OCI-LY7 (cell line): ENCODE measurements at regions not wholly inside any gene's neighbourhood (a gene's known extent, or its start where the extent isn't known, plus 50 kb on each side); places are given as distances from the start of the nearest gene placed in this dataset.

Experiments used
- BruUV-seq: library from RNA; stranded (reverse); fragments of 400-500 nt; replicated peaks from 2 replicates; lab custom pipeline; 2021; lab: Mats Ljungman, UMichigan
- CTCF ChIA-PET: fragments of 300-600 bp; sonication (Branson Sonifier 250); formaldehyde crosslinking; loops from one replicate; lab custom pipeline; 2022; ENCODE audit warnings: antibody characterized with exemption; ENCODE audit not compliant: unreplicated experiment; lab: Charles Lee
- POLR2A ChIA-PET: fragments of 300-600 bp; sonication (Branson Sonifier 250); formaldehyde crosslinking; loops from one replicate; lab custom pipeline; 2022; ENCODE audit warnings: antibody characterized with exemption; lab: Charles Lee
- DNase-seq: peaks from one replicate; pipeline ENCODE4 v3.0.0-alpha.2; 2015; ENCODE audit warnings: low spot score
- H2AFZ ChIP-seq: fragments of 200-600 bp; sonication (generic), shearing (Covaris generic); 2 replicates; pipeline ENCODE4 v1.6.1; 2014; ENCODE audit warnings: mild to moderate bottlenecking, antibody characterized with exemption, low read length, moderate library complexity
- H3K27ac ChIP-seq: fragments of 200-600 bp; sonication (generic); 2 replicates; pipeline ENCODE4 v1.5.1; 2014; ENCODE audit warnings: mixed run types, low read depth, mild to moderate bottlenecking, moderate library complexity, low read length, inconsistent platforms; ENCODE audit not compliant: poor library complexity, severe bottlenecking
- H3K36me3 ChIP-seq: fragments of 200-600 bp; sonication (generic); 2 replicates; pipeline ENCODE4 v1.6.1; 2014; ENCODE audit warnings: mild to moderate bottlenecking, antibody characterized with exemption, low read length, moderate library complexity, mixed read lengths; ENCODE audit not compliant: insufficient read depth
- H3K4me1 ChIP-seq: fragments of 200-600 bp; sonication (generic); 2 replicates; pipeline ENCODE4 v1.5.1; 2014; ENCODE audit warnings: mild to moderate bottlenecking, low read length; ENCODE audit not compliant: insufficient read depth, poor library complexity, severe bottlenecking
- H3K4me2 ChIP-seq: fragments of 200-600 bp; sonication (generic); 2 replicates; pipeline ENCODE4 v1.6.1; 2014; ENCODE audit warnings: mild to moderate bottlenecking, low read length
- H3K4me3 ChIP-seq: fragments of 200-600 bp; sonication (generic); 2 replicates; pipeline ENCODE4 v1.5.1; 2014; ENCODE audit warnings: mild to moderate bottlenecking, low read depth, low read length; ENCODE audit not compliant: poor library complexity, severe bottlenecking
- H3K79me2 ChIP-seq: fragments of 200-600 bp; sonication (generic); 2 replicates; pipeline ENCODE4 v1.6.1; 2016; ENCODE audit warnings: low read depth, mild to moderate bottlenecking, low read length, moderate library complexity, mixed read lengths; ENCODE audit not compliant: insufficient read depth
- H3K9me2 ChIP-seq: fragments of 200-600 bp; sonication (generic); 2 replicates; pipeline ENCODE4 v1.6.1; 2016; ENCODE audit warnings: mild to moderate bottlenecking, low read length, mixed read lengths; ENCODE audit not compliant: insufficient read depth
- H3K9me3 ChIP-seq: fragments of 200-600 bp; sonication (generic); 2 replicates; pipeline ENCODE4 v1.6.1; 2014; ENCODE audit warnings: mild to moderate bottlenecking, mixed run types, low read length, mixed read lengths
- H4K20me1 ChIP-seq: fragments of 200-600 bp; sonication (generic); 2 replicates; pipeline ENCODE4 v1.6.1; 2014; ENCODE audit warnings: mild to moderate bottlenecking, antibody characterized with exemption, low read length, moderate library complexity, mixed read lengths; ENCODE audit not compliant: insufficient read depth
- EZH2phosphoT487 ChIP-seq: fragments of 200-600 bp; sonication (generic); IDR thresholded peaks from 2 replicates; pipeline ENCODE4 v1.6.1; 2018; ENCODE audit warnings: low read depth, borderline replicate concordance, mild to moderate bottlenecking, mixed run types, antibody characterized with exemption, low read length, moderate library complexity, mixed read lengths
- intact Hi-C: fragments of 100-400 bp; cut with micrococcal nuclease; formaldehyde crosslinking; loops from one replicate; pipeline ENCODE4 v1.10.0; 2022; ENCODE audit not compliant: unreplicated experiment
- TF ChIP-seq, protein P1 (sequence below): fragments of 200-600 bp; sonication (generic); conservative IDR thresholded peaks from 2 replicates; pipeline ENCODE4 v1.5.1; 2014; ENCODE audit warnings: mild to moderate bottlenecking, antibody characterized with exemption, low read length, moderate library complexity, mixed read lengths

DNA sequence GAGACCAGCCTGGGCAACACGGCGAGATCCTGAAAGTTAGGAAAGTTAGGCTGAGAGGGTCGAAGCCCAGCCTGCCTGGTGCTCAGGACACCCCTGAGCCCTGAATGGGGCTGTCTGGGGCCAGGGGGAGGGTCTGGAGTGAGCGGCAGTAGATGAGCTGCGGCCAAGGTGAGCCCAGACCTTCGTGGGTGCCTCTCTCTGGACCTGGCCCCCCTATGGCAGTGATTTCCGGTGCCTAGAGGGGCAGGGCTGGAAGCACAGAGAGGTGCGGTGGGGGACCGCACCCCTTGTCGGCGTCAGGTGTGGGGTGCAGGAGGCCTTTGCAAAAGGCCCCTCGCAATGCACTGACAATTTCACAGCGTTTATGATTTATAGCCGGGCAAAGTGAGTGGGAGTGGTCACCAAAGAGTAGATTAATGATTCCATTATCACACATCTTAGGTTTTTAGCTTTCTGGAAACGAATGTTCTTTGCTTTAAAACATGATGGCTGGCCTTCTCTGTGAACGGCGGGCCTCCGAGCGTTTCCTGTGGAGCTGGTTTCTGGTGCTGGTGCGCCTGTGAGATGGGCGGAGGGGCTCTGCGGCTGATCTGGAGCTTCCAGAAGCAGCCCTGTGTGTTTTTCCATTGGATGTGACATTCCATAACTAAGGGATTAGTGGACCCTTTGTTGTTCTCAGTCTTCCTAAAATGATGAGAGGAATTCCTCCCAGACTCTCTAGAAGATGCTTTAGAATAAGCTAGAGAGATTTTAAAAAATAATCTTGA lies 171.0 kb upstream of the ZNF32 start:
- no peak overlapping the region for H3K4me2 ChIP-seq
- no peak for DNase-seq
- H3K36me3 ChIP-seq = no peaks in the 10 kb centered on the region
- peaks cover 10% of the 10 kb centered on the region for H3K4me1 ChIP-seq
- H3K27ac ChIP-seq = no peak overlapping the region
- H2AFZ ChIP-seq = no peak overlapping the region
- ChIA-PET CTCF (no interaction called here), POLR2A (interaction anchor here (0.5 to 0.9 kb wide), 2 partner anchors 96 to 281 kb away, joined by 3 read pairs; no protein-coding TSS in a partner anchor)
- no peak overlapping the region for H3K4me3 ChIP-seq
- H3K9me3 ChIP-seq = no peaks in the 10 kb centered on the region
- H3K9me2 ChIP-seq = no peaks in the 10 kb centered on the region
- H4K20me1 ChIP-seq = no peaks in the 10 kb centered on the region
- TF ChIP-seq, protein P1, sequence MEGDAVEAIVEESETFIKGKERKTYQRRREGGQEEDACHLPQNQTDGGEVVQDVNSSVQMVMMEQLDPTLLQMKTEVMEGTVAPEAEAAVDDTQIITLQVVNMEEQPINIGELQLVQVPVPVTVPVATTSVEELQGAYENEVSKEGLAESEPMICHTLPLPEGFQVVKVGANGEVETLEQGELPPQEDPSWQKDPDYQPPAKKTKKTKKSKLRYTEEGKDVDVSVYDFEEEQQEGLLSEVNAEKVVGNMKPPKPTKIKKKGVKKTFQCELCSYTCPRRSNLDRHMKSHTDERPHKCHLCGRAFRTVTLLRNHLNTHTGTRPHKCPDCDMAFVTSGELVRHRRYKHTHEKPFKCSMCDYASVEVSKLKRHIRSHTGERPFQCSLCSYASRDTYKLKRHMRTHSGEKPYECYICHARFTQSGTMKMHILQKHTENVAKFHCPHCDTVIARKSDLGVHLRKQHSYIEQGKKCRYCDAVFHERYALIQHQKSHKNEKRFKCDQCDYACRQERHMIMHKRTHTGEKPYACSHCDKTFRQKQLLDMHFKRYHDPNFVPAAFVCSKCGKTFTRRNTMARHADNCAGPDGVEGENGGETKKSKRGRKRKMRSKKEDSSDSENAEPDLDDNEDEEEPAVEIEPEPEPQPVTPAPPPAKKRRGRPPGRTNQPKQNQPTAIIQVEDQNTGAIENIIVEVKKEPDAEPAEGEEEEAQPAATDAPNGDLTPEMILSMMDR = no peak
- BruUV-seq = no TSS peak
- no peaks in the 10 kb centered on the region for H3K79me2 ChIP-seq
- intact Hi-C loops = no loop called here

DNA sequence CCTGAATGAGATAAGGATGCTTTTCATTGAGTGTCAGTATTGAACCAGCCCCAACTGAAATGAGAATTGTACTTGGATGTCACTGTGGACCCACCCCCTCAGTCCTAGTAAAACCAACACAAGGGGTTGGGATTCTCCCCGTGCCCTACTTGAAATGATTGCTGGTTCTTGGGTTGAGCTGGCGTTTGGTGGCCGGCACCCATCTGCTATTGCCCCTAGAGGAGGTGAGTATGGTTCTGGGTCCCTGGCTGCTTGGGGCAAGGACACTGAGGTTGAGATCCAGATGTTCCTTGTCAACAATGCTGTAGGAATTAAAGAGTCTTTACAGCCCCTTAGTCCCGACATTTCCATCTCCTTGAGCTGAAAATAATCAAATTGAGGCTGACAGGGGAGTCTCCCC lies 170.0 kb upstream of the ZNF32 start:
- no peak for TF ChIP-seq EZH2phosphoT487
- TF ChIP-seq, protein P1 = no peak
- H3K9me3 ChIP-seq = no peaks in the 10 kb centered on the region
- H3K4me3 ChIP-seq = no peak overlapping the region
- H2AFZ ChIP-seq = no peak overlapping the region
- H3K4me1 ChIP-seq = peaks cover 10% of the 10 kb centered on the region
- H3K36me3 ChIP-seq = no peaks in the 10 kb centered on the region
- no peaks in the 10 kb centered on the region for H4K20me1 ChIP-seq
- H3K9me2 ChIP-seq = no peaks in the 10 kb centered on the region
- no peaks in the 10 kb centered on the region for H3K79me2 ChIP-seq
- no peak for DNase-seq
- no TSS peak for BruUV-seq
- no peak overlapping the region for H3K4me2 ChIP-seq
- no peak overlapping the region for H3K27ac ChIP-seq
- intact Hi-C loops = no loop called here
- CTCF ChIA-PET = no interaction called here
- POLR2A ChIA-PET = interaction anchor here (0.9 kb wide), 1 partner anchor 282 kb away, joined by 3 read pairs; no protein-coding TSS in a partner anchor

DNA sequence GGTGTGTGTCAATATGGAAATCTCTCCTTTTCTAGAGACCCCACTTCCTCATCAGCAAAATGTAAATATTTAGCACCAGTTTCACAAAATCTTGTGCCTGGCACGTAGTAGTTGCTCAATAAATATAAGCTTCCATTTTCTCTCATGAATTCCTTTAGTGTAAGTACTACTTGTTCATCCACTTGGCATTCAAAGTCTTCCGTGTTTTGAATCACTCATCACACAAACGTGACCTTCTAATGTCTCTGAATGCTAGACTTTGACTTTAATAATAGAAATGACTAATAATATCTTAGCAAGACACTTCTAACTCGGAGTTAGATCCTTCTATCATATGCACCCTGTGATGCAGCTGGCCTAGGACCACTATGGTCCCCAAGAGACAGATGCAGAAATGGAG lies 168.7 kb upstream of the ZNF32 start:
- intact Hi-C loops = no loop called here
- no peak overlapping the region for H3K27ac ChIP-seq
- H3K4me3 ChIP-seq = no peak overlapping the region
- no peak overlapping the region for H2AFZ ChIP-seq
- DNase-seq = no peak
- TF ChIP-seq, protein P1 = no peak
- TF ChIP-seq EZH2phosphoT487 = no peak
- peaks cover 10% of the 10 kb centered on the region for H3K4me1 ChIP-seq
- no peaks in the 10 kb centered on the region for H4K20me1 ChIP-seq
- BruUV-seq = no TSS peak
- no peaks in the 10 kb centered on the region for H3K9me3 ChIP-seq
- no peak overlapping the region for H3K4me2 ChIP-seq
- no peaks in the 10 kb centered on the region for H3K36me3 ChIP-seq
- H3K9me2 ChIP-seq = no peaks in the 10 kb centered on the region
- POLR2A ChIA-PET = interaction anchor here (0.9 kb wide), 1 partner anchor 11 kb away, joined by 3 read pairs; no protein-coding TSS in a partner anchor
- no peaks in the 10 kb centered on the region for H3K79me2 ChIP-seq
- CTCF ChIA-PET = no interaction called here
